Tibial nerve (tissue), 4 donors: ENCODE measurements at regions not wholly inside any gene's neighbourhood (a gene's known extent, or its start where the extent isn't known, plus 50 kb on each side); places are given as distances from the start of the nearest gene placed in this dataset.

ENCODE experiments used
- EP300 ChIP-seq, 2 donors: sonication (generic); formaldehyde crosslinking; IDR thresholded peaks; one replicate each; pipeline ENCODE4 v1.6.1; 2017; ENCODE audit warnings: antibody characterized with exemption in 2 of 2, mild to moderate bottlenecking in 1 of 2
- POLR2A ChIP-seq, 2 donors: fragments of 450-650 bp; IDR thresholded peaks; one replicate each; pipeline ENCODE4 v1.6.1; 2017; ENCODE audit warnings: antibody characterized with exemption in 2 of 2, mild to moderate bottlenecking in 2 of 2, moderate library complexity in 2 of 2
- TF ChIP-seq, protein P1 (sequence below), 5 experiments: fragments of 200-600 bp in 3 of 5; fragments of 450-650 bp in 2 of 5; sonication (generic) in 3 of 5; IDR thresholded peaks; one replicate each; pipeline ENCODE4 v1.5.1; 2016 to 2019; ENCODE audit warnings: antibody characterized with exemption in 5 of 5, mild to moderate bottlenecking in 3 of 5, moderate library complexity in 2 of 5

DNA sequence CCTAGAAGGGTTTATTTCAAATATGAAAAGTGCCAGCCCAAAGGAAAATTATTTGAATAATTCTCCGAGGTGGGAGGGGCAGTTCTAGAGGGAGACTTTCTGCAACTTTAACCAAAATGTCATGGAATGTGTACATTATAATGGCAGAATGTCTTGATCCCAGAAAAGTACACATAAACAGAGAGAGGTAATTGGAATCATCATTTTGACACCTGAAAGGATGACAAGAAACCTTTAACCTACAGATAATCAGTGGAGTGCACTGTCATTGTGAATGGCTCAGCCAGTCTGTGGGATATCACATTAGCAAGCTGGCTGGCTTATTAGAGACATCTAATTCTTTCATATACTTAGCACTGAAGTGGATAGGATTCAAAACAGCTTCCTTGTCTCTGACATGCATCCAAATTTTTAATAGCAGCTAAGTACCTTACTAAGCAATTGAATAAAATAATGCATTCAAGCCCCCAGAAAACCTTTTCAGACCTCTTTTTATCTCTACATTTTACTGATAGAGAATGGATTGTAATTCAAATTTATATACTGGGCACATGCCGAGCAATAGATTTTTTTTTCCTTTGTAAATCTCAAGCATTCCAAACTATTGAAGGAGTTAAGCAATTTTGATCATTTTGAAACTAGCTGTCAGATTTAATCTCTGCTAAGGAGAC, 468.6 kb downstream of the COG6 start:
- TF ChIP-seq, protein P1, sequence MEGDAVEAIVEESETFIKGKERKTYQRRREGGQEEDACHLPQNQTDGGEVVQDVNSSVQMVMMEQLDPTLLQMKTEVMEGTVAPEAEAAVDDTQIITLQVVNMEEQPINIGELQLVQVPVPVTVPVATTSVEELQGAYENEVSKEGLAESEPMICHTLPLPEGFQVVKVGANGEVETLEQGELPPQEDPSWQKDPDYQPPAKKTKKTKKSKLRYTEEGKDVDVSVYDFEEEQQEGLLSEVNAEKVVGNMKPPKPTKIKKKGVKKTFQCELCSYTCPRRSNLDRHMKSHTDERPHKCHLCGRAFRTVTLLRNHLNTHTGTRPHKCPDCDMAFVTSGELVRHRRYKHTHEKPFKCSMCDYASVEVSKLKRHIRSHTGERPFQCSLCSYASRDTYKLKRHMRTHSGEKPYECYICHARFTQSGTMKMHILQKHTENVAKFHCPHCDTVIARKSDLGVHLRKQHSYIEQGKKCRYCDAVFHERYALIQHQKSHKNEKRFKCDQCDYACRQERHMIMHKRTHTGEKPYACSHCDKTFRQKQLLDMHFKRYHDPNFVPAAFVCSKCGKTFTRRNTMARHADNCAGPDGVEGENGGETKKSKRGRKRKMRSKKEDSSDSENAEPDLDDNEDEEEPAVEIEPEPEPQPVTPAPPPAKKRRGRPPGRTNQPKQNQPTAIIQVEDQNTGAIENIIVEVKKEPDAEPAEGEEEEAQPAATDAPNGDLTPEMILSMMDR (IDR thresholded peaks at IDR 0.05), result no peak
- no peak for TF ChIP-seq EP300 (IDR thresholded peaks at IDR 0.05)
- TF ChIP-seq POLR2A (IDR thresholded peaks at IDR 0.05), result no peak
